Hematopoietic multipotent progenitor cell (in vitro differentiated cells): ENCODE measurements at regions not wholly inside any gene's neighbourhood (a gene's known extent, or its start where the extent isn't known, plus 50 kb on each side); places are given as distances from the start of the nearest gene placed in this dataset.

Source experiments
- DNase-seq, 3 donors: peaks; one replicate each; pipeline ENCODE4 v3.0.0-alpha.2; 2011 to 2015; ENCODE audit warnings: low read depth in 2 of 3, low spot score in 2 of 3

GRCh38 chr9:86546712-86547111 is 192.5 kb upstream of the TUT7 start:
- no peak for DNase-seq

GRCh38 chr9:86545090-86545489 is 190.9 kb upstream of the TUT7 start:
- no peak for DNase-seq

GRCh38 chr9:86541014-86541570 is 186.9 kb upstream of the TUT7 start:
- no peak for DNase-seq

GRCh38 chr9:86535406-86535915 is 181.3 kb upstream of the TUT7 start:
- DNase-seq = no peak

DNA sequence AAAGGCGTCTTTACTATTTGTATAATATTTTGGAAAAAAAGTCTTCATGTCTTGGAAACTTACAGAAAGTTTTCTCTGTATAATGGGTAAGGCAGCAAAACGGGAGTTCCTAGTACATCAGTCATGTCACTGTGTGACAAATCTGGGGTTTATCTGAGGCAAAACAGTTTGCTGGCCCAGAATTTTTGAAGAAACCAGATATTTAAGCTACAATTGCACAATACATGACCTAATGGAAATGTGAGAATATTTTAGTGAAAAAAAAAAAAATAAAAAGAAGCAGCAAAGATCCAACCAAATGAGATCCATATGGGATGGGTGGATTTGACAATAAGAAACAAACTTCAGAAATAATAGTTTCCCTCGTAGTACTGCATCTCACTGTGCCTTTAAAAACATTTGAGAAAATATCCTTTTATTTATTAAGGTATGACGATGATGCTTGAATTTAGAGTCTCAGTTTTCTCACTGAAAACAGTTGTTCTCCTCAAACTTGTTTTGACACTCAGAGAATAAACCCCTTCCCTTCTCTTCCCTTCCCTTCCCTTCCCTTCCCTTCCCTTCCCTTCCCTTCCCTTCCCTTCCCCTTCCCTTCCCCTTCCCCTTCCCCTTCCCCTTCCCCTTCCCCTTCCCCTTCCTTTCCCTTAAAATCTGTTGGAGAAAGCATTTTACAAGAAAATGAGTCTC is 180.5 kb upstream of the TUT7 start:
- DNase-seq = no peak

DNA sequence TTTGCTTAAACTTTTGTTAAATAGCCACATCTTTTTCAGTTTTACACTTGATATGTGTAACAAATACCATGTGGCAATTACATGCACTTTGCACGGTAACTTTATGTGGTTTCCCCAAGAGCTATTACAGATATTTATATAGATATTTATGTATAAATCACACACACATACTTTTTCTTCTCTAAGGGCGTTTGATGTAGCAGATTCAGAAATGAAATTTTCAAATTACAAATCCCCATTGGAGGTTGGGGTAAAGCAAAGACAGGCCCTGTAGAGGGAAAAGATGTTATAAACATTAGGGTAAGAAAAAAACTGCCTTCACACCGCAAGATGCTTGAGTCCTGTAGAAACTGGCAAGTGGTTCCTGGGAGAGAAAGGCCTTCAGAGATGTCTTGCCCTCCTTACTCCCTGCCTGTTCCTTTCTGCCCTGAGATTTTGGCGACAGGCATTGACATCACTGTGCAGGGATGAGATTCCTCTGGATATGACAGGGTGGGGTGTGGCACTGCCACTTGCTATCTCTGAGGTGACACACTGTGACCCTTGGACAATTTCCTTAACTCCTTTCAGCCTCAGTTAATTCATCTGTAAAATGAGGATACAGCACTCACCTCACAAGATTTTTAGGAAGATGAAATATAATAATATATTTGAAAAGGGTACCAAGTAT is 177.9 kb upstream of the TUT7 start:
- no peak for DNase-seq

DNA sequence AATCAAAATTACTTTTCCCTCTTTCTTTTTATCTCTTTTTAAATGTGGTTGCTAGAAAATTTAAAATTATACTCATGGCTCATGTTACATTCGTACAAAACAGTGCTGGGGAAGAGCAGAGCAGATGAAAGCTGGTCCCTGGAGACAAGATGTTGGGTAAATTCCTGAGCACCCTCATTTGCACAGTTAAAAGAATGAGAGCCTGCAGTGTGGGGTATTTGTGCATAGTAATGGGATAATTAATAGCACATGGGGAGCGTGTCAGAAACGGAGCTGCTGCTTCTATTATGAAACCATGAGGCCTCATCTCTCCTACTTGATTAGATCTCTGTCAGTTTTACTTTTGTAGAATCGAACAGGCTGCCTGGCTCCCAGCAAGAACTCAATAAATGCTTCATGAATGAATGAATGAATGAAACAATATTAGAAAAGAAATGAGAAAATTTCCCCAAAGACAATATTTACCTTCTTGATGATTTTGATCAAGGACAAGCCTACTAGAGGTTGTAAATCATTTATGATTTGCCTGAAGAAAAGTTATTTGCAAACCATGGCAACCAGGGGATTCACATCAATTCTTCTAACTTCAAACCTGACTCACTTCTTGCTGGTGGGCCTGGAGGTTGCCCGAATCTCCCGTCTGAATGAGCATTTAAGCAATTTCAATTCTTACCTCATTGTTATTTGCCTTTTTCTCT is 177.2 kb upstream of the TUT7 start:
- no peak for DNase-seq

DNA sequence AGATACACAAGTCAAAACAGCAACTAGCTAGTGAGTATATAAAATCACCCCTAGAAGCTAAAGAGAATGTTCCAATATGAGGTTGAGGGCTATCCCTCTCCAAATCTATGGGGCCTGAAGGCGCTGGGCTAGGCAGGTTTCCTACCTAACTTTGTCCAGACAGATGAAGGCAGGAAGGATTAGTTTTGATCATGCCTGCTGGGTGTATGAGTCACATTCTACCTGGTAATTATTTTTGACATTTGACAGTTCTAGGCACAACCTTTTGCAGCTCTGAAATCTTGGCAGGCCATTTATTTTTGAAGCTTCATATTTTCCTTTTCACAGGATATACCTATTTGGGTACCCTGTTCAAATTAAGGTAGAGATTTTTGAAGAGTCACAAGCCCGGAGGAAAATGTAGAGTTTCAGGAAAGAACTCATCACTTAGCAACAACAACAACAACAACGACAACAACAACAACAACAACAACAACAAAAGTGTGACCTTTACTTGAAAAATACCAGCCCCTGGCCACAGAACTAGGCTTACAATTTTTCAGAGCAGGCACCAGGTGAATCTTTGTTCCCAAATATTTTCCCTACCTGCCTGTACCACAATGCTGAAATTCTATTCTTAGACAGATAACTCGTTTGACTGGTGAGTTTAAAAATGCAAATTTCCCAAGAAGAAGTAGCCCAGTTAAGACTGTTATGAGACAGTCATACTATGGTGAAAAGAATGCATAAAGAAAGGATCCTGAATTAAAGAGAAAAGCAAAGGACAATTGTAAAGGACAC is 175.5 kb upstream of the TUT7 start:
- DNase-seq = no peak

- no peak for DNase-seq
These were observed 171.8 kb upstream of the TUT7 start for GRCh38 chr9:86526021-86526420.

- no peak for DNase-seq
These were observed 171.0 kb upstream of the TUT7 start for GRCh38 chr9:86525182-86525581.

DNA sequence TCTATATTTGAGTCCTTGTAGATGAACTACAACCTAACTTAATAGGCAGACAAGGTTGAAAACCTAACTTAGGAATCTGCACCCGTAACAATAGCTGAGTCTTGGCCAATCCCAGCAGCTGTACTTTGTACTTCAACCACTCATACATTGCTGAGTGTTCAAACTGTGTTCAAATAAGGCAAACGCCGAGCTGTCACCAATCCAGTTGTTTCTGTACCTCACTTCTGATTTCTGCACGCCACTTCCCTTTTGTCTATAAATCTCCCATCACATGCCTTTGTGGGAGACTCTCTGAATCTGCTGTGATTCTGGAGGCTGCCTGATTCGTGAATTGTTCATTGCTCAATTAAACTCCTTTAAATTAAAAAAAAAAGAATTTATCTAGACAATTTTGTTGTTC is 167.8 kb upstream of the TUT7 start:
- no peak for DNase-seq

DNA sequence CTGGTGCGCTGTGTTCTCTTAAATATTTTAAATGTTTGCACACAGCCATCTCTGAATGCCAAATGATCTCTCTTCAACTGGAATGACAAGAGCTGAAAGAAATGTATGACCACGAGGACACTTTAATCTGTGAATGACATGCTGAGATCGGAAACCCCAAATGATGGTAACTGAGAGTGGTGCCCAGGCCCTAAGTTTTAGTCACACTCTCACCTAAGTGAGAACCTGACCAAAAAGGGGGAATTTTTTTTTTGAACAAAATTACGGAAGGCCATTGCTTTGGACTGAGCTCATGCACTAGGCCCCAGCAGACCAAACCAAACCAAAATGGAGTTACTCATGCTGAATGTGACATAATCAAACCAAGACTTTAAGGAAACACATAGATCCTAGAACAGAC is 167.1 kb upstream of the TUT7 start:
- DNase-seq = no peak

DNA sequence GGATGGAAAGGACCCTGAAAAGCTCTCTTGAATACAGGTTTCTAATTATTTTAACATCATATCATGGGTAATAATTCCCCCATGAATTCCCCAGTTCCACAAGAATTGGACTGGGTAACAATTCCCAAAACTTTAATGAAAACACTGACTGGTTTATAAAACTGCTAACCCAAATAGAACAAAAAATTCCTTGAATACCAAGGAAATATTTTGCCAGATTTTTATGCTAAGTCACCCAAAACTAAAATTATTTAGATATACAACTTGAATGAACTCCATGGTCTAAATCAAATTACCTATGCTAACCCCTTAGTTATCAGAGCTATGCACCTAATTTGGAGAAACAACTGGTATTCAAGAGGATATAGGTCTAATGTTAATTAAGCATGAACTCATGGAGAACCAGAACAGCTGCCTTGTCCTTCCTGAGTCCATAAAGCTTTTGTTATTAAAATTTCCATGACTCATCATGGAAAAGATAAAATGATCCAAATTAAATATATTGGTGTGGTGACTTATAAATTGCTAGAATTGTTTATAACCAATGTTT is 164.9 kb upstream of the TUT7 start:
- DNase-seq = no peak

DNA sequence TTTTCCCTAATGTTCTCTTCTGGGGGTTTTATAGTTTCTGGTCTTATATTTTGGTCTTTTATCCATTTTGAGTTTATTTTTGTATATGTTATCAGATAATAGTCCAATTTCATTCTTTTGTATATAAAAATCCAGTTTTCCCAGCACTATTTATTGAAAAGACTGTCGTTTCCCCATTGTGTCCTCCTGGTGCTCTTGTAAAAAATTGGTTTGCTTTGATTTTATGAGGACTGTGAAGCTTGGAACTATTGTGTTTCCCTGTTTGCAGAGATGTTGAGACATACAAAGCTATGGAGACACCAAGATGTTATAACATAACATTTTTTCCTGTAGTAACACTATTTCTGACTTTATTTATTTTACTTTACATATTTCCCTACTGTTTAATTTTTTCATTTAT is 163.3 kb upstream of the TUT7 start:
- no peak for DNase-seq

- no peak for DNase-seq
These were observed 162.4 kb upstream of the TUT7 start for GRCh38 chr9:86516564-86516963.

- DNase-seq = no peak
These were observed 161.0 kb upstream of the TUT7 start for GRCh38 chr9:86515221-86515620.

- DNase-seq = no peak
These were observed 159.2 kb upstream of the TUT7 start for GRCh38 chr9:86513429-86513828.

- no peak for DNase-seq
These were observed 158.7 kb upstream of the TUT7 start for GRCh38 chr9:86512929-86513328.

DNA sequence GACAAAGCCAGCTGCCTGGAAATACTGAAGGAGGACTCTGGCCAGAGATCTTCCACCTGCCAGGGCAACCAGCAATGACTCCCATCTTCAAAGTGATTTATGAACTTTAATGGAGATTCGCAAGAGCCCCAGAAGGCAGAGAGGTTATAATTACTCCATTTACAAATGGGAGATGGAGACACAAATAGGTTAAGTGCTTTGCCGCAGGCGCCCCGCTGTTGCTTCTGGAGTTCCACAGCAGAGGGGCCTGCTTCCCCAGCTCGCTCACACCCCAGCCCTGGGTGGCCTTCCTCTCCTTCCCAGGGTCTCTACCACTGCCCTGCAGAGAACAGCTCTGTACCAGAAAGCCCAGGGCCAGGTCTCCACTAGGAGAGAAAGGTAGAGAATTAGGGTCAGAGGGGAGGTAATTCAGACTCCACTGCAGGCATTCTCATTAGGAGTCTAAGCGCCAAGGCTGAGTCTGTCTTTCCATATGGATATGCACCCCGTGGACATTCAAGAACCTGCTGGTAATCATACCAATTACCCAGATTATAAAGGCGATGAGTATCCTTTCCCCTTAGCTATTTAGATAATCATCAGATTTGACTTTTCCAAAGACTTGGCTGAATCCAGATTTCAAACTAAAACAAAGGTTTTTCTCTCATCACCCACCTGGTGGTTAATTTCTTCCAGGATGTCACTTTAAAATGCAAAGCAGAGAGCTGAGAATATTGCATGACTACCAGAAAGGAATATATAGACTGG is 157.6 kb upstream of the TUT7 start:
- no peak for DNase-seq
